ENCODE measurements at regions not wholly inside any gene's neighbourhood (a gene's known extent, or its start where the extent isn't known, plus 50 kb on each side); places are given as distances from the start of the nearest gene placed in this dataset.
"Not testable (repeated sequence)": the region's sequence is repeated elsewhere in the genome, so short reads cannot be mapped to it uniquely, and the experiment has no call there.

- Histone ChIP-seq H3K36me3 (ENCODE audit: control insufficient read depth, insufficient read depth, low read length) (no peaks in the 10 kb centered on the region), H3K4me1 (ENCODE audit: control insufficient read depth, insufficient read depth, low read length) (no peaks in the 10 kb centered on the region), H3K27me3 (ENCODE audit: control insufficient read depth, insufficient read depth, low read length) (no peaks in the 10 kb centered on the region), H3K4me3 (ENCODE audit: low read depth, low read length) (no peak overlapping the region), H3K9me3 (ENCODE audit: control insufficient read depth, insufficient read depth, low read length) (no peaks in the 10 kb centered on the region), H3K27ac (ENCODE audit: low read depth, low read length) (no peak overlapping the region)
- no CpG with 5 or more reads among the region's 1 CpG for WGBS (ENCODE audit: insufficient coverage)
- DNase-seq (ENCODE audit: low read depth in 4 of 6, low spot score in 6 of 6), result peak in 2 of 6 donors; percentile 14 to 46
These were observed 747.4 kb upstream of the SLC8A1 start for GRCh38 chr2:41199334-41199733.

GRCh38 chr2:41204315-41204714 lies 752.4 kb upstream of the SLC8A1 start:
- no peak overlapping the region for H3K27ac ChIP-seq (ENCODE audit: low read depth, low read length)
- no peak for DNase-seq (ENCODE audit: low read depth in 4 of 6, low spot score in 6 of 6)
- no peaks in the 10 kb centered on the region for H3K9me3 ChIP-seq (ENCODE audit: control insufficient read depth, insufficient read depth, low read length)
- H3K4me1 ChIP-seq (ENCODE audit: control insufficient read depth, insufficient read depth, low read length), result no peaks in the 10 kb centered on the region
- H3K36me3 ChIP-seq (ENCODE audit: control insufficient read depth, insufficient read depth, low read length), result no peaks in the 10 kb centered on the region
- H3K4me3 ChIP-seq (ENCODE audit: low read depth, low read length), result no peak overlapping the region
- no peaks in the 10 kb centered on the region for H3K27me3 ChIP-seq (ENCODE audit: control insufficient read depth, insufficient read depth, low read length)
- WGBS (ENCODE audit: insufficient coverage), result 87% methylated on average over 2 of the region's 3 CpGs

- 89% methylated on average over 1 of the region's 1 CpG for WGBS (ENCODE audit: insufficient coverage)
- H3K36me3 ChIP-seq (ENCODE audit: control insufficient read depth, insufficient read depth, low read length), result no peaks in the 10 kb centered on the region
- H3K4me1 ChIP-seq (ENCODE audit: control insufficient read depth, insufficient read depth, low read length), result no peaks in the 10 kb centered on the region
- no peak overlapping the region for H3K4me3 ChIP-seq (ENCODE audit: low read depth, low read length)
- no peaks in the 10 kb centered on the region for H3K27me3 ChIP-seq (ENCODE audit: control insufficient read depth, insufficient read depth, low read length)
- H3K27ac ChIP-seq (ENCODE audit: low read depth, low read length), result no peak overlapping the region
- H3K9me3 ChIP-seq (ENCODE audit: control insufficient read depth, insufficient read depth, low read length), result no peaks in the 10 kb centered on the region
- DNase-seq (ENCODE audit: low read depth in 4 of 6, low spot score in 6 of 6), result peak in 1 of 6 donors; percentile 46
These were observed 754.1 kb upstream of the SLC8A1 start for GRCh38 chr2:41206004-41206403.

GRCh38 chr2:41207578-41207977 lies 755.7 kb upstream of the SLC8A1 start:
- Histone ChIP-seq H3K27me3 (ENCODE audit: control insufficient read depth, insufficient read depth, low read length) (no peaks in the 10 kb centered on the region), H3K9me3 (ENCODE audit: control insufficient read depth, insufficient read depth, low read length) (no peaks in the 10 kb centered on the region), H3K4me1 (ENCODE audit: control insufficient read depth, insufficient read depth, low read length) (no peaks in the 10 kb centered on the region), H3K4me3 (ENCODE audit: low read depth, low read length) (no peak overlapping the region), H3K27ac (ENCODE audit: low read depth, low read length) (no peak overlapping the region), H3K36me3 (ENCODE audit: control insufficient read depth, insufficient read depth, low read length) (no peaks in the 10 kb centered on the region)
- WGBS (ENCODE audit: insufficient coverage), result 90% methylated on average over 2 of the region's 2 CpGs
- DNase-seq (ENCODE audit: low read depth in 4 of 6, low spot score in 6 of 6), result no peak

- H3K4me3 ChIP-seq (ENCODE audit: low read depth, low read length); DNase-seq (ENCODE audit: low read depth in 4 of 6, low spot score in 6 of 6); H3K27ac ChIP-seq (ENCODE audit: low read depth, low read length); H3K27me3 ChIP-seq (ENCODE audit: control insufficient read depth, insufficient read depth, low read length); H3K4me1 ChIP-seq (ENCODE audit: control insufficient read depth, insufficient read depth, low read length); H3K9me3 ChIP-seq (ENCODE audit: control insufficient read depth, insufficient read depth, low read length); H3K36me3 ChIP-seq (ENCODE audit: control insufficient read depth, insufficient read depth, low read length): not testable (repeated sequence)
- WGBS (ENCODE audit: insufficient coverage), result 73% methylated on average over 4 of the region's 4 CpGs
These were observed 758.1 kb upstream of the SLC8A1 start for GRCh38 chr2:41210030-41210429.

- Histone ChIP-seq H3K27ac (ENCODE audit: low read depth, low read length) (no peak overlapping the region), H3K36me3 (ENCODE audit: control insufficient read depth, insufficient read depth, low read length) (no peaks in the 10 kb centered on the region), H3K4me1 (ENCODE audit: control insufficient read depth, insufficient read depth, low read length) (no peaks in the 10 kb centered on the region), H3K27me3 (ENCODE audit: control insufficient read depth, insufficient read depth, low read length) (no peaks in the 10 kb centered on the region), H3K4me3 (ENCODE audit: low read depth, low read length) (no peak overlapping the region), H3K9me3 (ENCODE audit: control insufficient read depth, insufficient read depth, low read length) (no peaks in the 10 kb centered on the region)
- no CpG with 5 or more reads among the region's 1 CpG for WGBS (ENCODE audit: insufficient coverage)
- DNase-seq (ENCODE audit: low read depth in 4 of 6, low spot score in 6 of 6), result no peak
These were observed 765.1 kb upstream of the SLC8A1 start for GRCh38 chr2:41216978-41217377.

GRCh38 chr2:41222593-41222992 lies 770.7 kb upstream of the SLC8A1 start:
- Histone ChIP-seq H3K36me3 (ENCODE audit: control insufficient read depth, insufficient read depth, low read length) (no peaks in the 10 kb centered on the region), H3K27me3 (ENCODE audit: control insufficient read depth, insufficient read depth, low read length) (no peaks in the 10 kb centered on the region), H3K9me3 (ENCODE audit: control insufficient read depth, insufficient read depth, low read length) (no peaks in the 10 kb centered on the region), H3K27ac (ENCODE audit: low read depth, low read length) (no peak overlapping the region), H3K4me3 (ENCODE audit: low read depth, low read length) (no peak overlapping the region), H3K4me1 (ENCODE audit: control insufficient read depth, insufficient read depth, low read length) (no peaks in the 10 kb centered on the region)
- WGBS (ENCODE audit: insufficient coverage), result 71% methylated on average over 1 of the region's 1 CpG
- no peak for DNase-seq (ENCODE audit: low read depth in 4 of 6, low spot score in 6 of 6)

- Histone ChIP-seq H3K4me3 (ENCODE audit: low read depth, low read length) (no peak overlapping the region), H3K27ac (ENCODE audit: low read depth, low read length) (no peak overlapping the region), H3K4me1 (ENCODE audit: control insufficient read depth, insufficient read depth, low read length) (no peaks in the 10 kb centered on the region), H3K27me3 (ENCODE audit: control insufficient read depth, insufficient read depth, low read length) (no peaks in the 10 kb centered on the region), H3K36me3 (ENCODE audit: control insufficient read depth, insufficient read depth, low read length) (no peaks in the 10 kb centered on the region), H3K9me3 (ENCODE audit: control insufficient read depth, insufficient read depth, low read length) (peaks cover 3% of the 10 kb centered on the region)
- no peak for DNase-seq (ENCODE audit: low read depth in 4 of 6, low spot score in 6 of 6)
- WGBS (ENCODE audit: insufficient coverage), result no CpG with 5 or more reads among the region's 1 CpG
These were observed 782.2 kb upstream of the SLC8A1 start for GRCh38 chr2:41234093-41234492.

GRCh38 chr2:41241325-41242000 lies 789.6 kb upstream of the SLC8A1 start:
- H3K27me3 ChIP-seq (ENCODE audit: control insufficient read depth, insufficient read depth, low read length), result no peaks in the 10 kb centered on the region
- H3K36me3 ChIP-seq (ENCODE audit: control insufficient read depth, insufficient read depth, low read length), result no peaks in the 10 kb centered on the region
- no peak overlapping the region for H3K4me3 ChIP-seq (ENCODE audit: low read depth, low read length)
- H3K4me1 ChIP-seq (ENCODE audit: control insufficient read depth, insufficient read depth, low read length), result no peaks in the 10 kb centered on the region
- WGBS (ENCODE audit: insufficient coverage), result 98% methylated on average over 4 of the region's 4 CpGs
- peaks cover 2% of the 10 kb centered on the region for H3K9me3 ChIP-seq (ENCODE audit: control insufficient read depth, insufficient read depth, low read length)
- no peak overlapping the region for H3K27ac ChIP-seq (ENCODE audit: low read depth, low read length)
- no peak for DNase-seq (ENCODE audit: low read depth in 4 of 6, low spot score in 6 of 6)

GRCh38 chr2:41242001-41242331 lies 790.1 kb upstream of the SLC8A1 start:
- 100% methylated on average over 1 of the region's 4 CpGs for WGBS (ENCODE audit: insufficient coverage)
- DNase-seq (ENCODE audit: low read depth in 4 of 6, low spot score in 6 of 6), result no peak
- Histone ChIP-seq H3K27me3 (ENCODE audit: control insufficient read depth, insufficient read depth, low read length) (no peaks in the 10 kb centered on the region), H3K27ac (ENCODE audit: low read depth, low read length) (no peak overlapping the region), H3K4me3 (ENCODE audit: low read depth, low read length) (no peak overlapping the region), H3K4me1 (ENCODE audit: control insufficient read depth, insufficient read depth, low read length) (no peaks in the 10 kb centered on the region), H3K36me3 (ENCODE audit: control insufficient read depth, insufficient read depth, low read length) (no peaks in the 10 kb centered on the region), H3K9me3 (ENCODE audit: control insufficient read depth, insufficient read depth, low read length) (peaks cover 2% of the 10 kb centered on the region)

Data from spinal cord (tissue), 9 donors.